ENCODE measurements at regions not wholly inside any gene's neighbourhood (a gene's known extent, or its start where the extent isn't known, plus 50 kb on each side); places are given as distances from the start of the nearest gene placed in this dataset.

DNA sequence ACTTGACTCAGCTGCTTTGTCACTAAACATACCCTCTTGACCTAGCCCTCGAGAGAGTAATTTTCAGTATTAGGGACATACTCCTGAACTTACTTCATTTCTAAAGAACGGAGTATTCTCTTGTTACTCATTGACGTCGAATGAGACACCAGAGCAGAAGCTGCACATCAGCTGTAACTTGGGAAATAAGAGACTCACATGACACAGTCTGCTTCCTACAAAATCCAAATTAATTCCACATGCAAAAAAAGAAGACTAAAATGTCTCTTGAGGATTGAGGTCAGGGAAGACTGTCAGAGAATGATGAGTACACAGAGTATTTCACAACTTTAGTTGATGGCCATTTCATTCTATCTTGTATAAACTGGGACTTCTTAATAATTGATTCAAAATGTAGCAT lies 114.7 kb upstream of the EGFR start:
- Histone ChIP-seq H3K9me3 (ENCODE audit: low read depth, low read length, poor library complexity, severe bottlenecking) (no peaks in the 10 kb centered on the region), H3K36me3 (ENCODE audit: insufficient read depth, low read length, poor library complexity, severe bottlenecking) (no peaks in the 10 kb centered on the region), H3K27me3 (replicated peaks; ENCODE audit: insufficient read depth, low read depth, low read length, poor library complexity) (peaks cover 3% of the 10 kb centered on the region), H3K4me3 (ENCODE audit: low read depth, low read length, poor library complexity, severe bottlenecking) (no peak overlapping the region), H3K27ac (ENCODE audit: low read depth, low read length, poor library complexity, severe bottlenecking) (no peak overlapping the region), H3K4me1 (ENCODE audit: insufficient read depth, low read length, poor library complexity, severe bottlenecking) (no peaks in the 10 kb centered on the region)
- TF ChIP-seq, protein P1, sequence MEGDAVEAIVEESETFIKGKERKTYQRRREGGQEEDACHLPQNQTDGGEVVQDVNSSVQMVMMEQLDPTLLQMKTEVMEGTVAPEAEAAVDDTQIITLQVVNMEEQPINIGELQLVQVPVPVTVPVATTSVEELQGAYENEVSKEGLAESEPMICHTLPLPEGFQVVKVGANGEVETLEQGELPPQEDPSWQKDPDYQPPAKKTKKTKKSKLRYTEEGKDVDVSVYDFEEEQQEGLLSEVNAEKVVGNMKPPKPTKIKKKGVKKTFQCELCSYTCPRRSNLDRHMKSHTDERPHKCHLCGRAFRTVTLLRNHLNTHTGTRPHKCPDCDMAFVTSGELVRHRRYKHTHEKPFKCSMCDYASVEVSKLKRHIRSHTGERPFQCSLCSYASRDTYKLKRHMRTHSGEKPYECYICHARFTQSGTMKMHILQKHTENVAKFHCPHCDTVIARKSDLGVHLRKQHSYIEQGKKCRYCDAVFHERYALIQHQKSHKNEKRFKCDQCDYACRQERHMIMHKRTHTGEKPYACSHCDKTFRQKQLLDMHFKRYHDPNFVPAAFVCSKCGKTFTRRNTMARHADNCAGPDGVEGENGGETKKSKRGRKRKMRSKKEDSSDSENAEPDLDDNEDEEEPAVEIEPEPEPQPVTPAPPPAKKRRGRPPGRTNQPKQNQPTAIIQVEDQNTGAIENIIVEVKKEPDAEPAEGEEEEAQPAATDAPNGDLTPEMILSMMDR (conservative IDR thresholded peaks at IDR 0.05; ENCODE audit: low read depth, low read length) = no peak
- TF ChIP-seq EZH2 (IDR thresholded peaks at IDR 0.05; ENCODE audit: borderline replicate concordance, low read depth, low read length, poor library complexity, severe bottlenecking) = no peak
- DNase-seq (ENCODE audit: low spot score) = no peak
- CTCF ChIA-PET = no interaction called here
- intact Hi-C loops (cut with micrococcal nuclease; ENCODE audit: unreplicated experiment) = no loop called here
- no TSS peak for BruUV-seq (replicated peaks)
- POLR2A ChIA-PET (ENCODE audit: low non-redundant PET) = no interaction called here

DNA sequence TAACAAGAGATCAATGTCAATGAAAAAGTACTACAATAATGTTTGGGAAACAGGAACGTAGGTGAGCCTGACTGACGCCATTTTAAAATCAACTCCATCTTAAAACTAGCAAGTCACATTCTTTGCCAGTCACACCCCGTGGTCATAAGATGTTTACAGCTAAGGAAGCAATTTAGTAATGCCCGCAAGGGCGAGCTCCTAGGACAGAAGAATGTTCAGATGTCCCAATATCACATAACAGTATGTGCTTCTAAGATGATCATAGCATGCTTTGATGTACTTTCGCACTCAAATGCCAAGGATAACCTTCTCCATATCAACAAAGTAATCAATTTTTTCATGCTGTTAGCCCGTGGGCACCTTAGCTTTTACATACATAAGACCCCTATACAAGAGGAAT lies 113.8 kb upstream of the EGFR start:
- Histone ChIP-seq H3K4me3 (ENCODE audit: low read depth, low read length, poor library complexity, severe bottlenecking) (no peak overlapping the region), H3K36me3 (ENCODE audit: insufficient read depth, low read length, poor library complexity, severe bottlenecking) (no peaks in the 10 kb centered on the region), H3K4me1 (ENCODE audit: insufficient read depth, low read length, poor library complexity, severe bottlenecking) (no peaks in the 10 kb centered on the region), H3K27me3 (replicated peaks; ENCODE audit: insufficient read depth, low read depth, low read length, poor library complexity) (peaks cover 3% of the 10 kb centered on the region), H3K27ac (ENCODE audit: low read depth, low read length, poor library complexity, severe bottlenecking) (no peak overlapping the region), H3K9me3 (ENCODE audit: low read depth, low read length, poor library complexity, severe bottlenecking) (peaks cover 4% of the 10 kb centered on the region)
- POLR2A ChIA-PET (ENCODE audit: low non-redundant PET) = no interaction called here
- no TSS peak for BruUV-seq (replicated peaks)
- TF ChIP-seq, protein P1 (conservative IDR thresholded peaks at IDR 0.05; ENCODE audit: low read depth, low read length) = no peak
- TF ChIP-seq EZH2 (IDR thresholded peaks at IDR 0.05; ENCODE audit: borderline replicate concordance, low read depth, low read length, poor library complexity, severe bottlenecking) = no peak
- intact Hi-C loops (cut with micrococcal nuclease; ENCODE audit: unreplicated experiment) = no loop called here
- CTCF ChIA-PET = no interaction called here
- DNase-seq (ENCODE audit: low spot score) = no peak

DNA sequence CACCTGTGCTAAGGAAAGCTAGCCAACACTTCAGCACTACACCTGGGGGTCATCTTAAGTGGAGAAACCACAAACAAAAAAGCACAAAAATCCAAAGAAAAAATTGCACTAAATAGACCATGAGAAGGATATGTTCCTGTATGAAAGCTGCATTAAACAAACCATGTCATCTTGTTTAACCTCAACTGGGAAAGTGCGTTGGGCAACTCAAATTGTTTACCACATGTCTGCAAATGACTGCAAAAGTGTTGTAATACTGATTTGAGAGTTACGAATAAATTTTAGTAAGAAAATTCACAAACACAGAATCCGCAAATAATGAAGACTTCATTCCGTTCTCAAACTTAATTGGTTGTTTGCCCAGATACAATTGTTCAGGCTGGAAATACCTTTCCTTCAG lies 111.9 kb upstream of the EGFR start:
- POLR2A ChIA-PET (ENCODE audit: low non-redundant PET) = no interaction called here
- peaks cover 3% of the 10 kb centered on the region for H3K27me3 ChIP-seq (replicated peaks; ENCODE audit: insufficient read depth, low read depth, low read length, poor library complexity)
- no peak overlapping the region for H3K27ac ChIP-seq (ENCODE audit: low read depth, low read length, poor library complexity, severe bottlenecking)
- TF ChIP-seq EZH2 (IDR thresholded peaks at IDR 0.05; ENCODE audit: borderline replicate concordance, low read depth, low read length, poor library complexity, severe bottlenecking) = no peak
- TF ChIP-seq, protein P1 (conservative IDR thresholded peaks at IDR 0.05; ENCODE audit: low read depth, low read length) = no peak
- H3K4me3 ChIP-seq (ENCODE audit: low read depth, low read length, poor library complexity, severe bottlenecking) = no peak overlapping the region
- no TSS peak for BruUV-seq (replicated peaks)
- peaks cover 4% of the 10 kb centered on the region for H3K9me3 ChIP-seq (ENCODE audit: low read depth, low read length, poor library complexity, severe bottlenecking)
- H3K4me1 ChIP-seq (ENCODE audit: insufficient read depth, low read length, poor library complexity, severe bottlenecking) = no peaks in the 10 kb centered on the region
- intact Hi-C loops (cut with micrococcal nuclease; ENCODE audit: unreplicated experiment) = no loop called here
- CTCF ChIA-PET = no interaction called here
- no peaks in the 10 kb centered on the region for H3K36me3 ChIP-seq (ENCODE audit: insufficient read depth, low read length, poor library complexity, severe bottlenecking)
- no peak for DNase-seq (ENCODE audit: low spot score)

Data from A673 (cell line).